Activated T-cell treated with anti-CD3 and anti-CD28 coated beads, Interleukin-2, amount 50 U/mL, for 72 hours (primary cell): ENCODE measurements at regions not wholly inside any gene's neighbourhood (a gene's known extent, or its start where the extent isn't known, plus 50 kb on each side); places are given as distances from the start of the nearest gene placed in this dataset.

ENCODE experiments used
- ATAC-seq, 2 donors: fragments of 150-1000 bp; cut with Tn5 transposase; replicated peaks in 1 of 2; 2 replicates each; pipeline ENCODE4 v1.10.0; 2021; ENCODE audit warnings: moderate library complexity in 2 of 2, mild to moderate bottlenecking in 1 of 2
- DNase-seq, 2 donors: peaks; one replicate each; pipeline ENCODE4 v3.0.0; 2021 to 2022; ENCODE audit warnings: mixed read lengths in 1 of 2
- H3K27ac Mint-ChIP-seq: one replicate; pipeline ENCODE4 v1.8.0; 2022; ENCODE audit warnings: mild to moderate bottlenecking, moderate library complexity, mixed read lengths
- H3K27me3 Mint-ChIP-seq: one replicate; pipeline ENCODE4 v1.8.0; 2022; ENCODE audit warnings: low read depth, mixed read lengths
- H3K36me3 Mint-ChIP-seq, 2 donors: one replicate each; pipeline ENCODE4 v1.8.0; 2022; ENCODE audit warnings: mixed read lengths in 2 of 2, mild to moderate bottlenecking in 1 of 2; ENCODE audit not compliant: insufficient read depth in 2 of 2
- H3K4me1 Mint-ChIP-seq: one replicate; pipeline ENCODE4 v1.8.0; 2022; ENCODE audit warnings: low read depth, mixed read lengths
- H3K4me3 Mint-ChIP-seq, 2 donors: one replicate each; pipeline ENCODE4 v1.8.0; 2022; ENCODE audit warnings: mild to moderate bottlenecking in 2 of 2, mixed read lengths in 2 of 2, moderate library complexity in 2 of 2
- H3K9me3 Mint-ChIP-seq, 2 donors: one replicate each; pipeline ENCODE4 v1.8.0; 2022; ENCODE audit warnings: mixed read lengths in 2 of 2

- no peak overlapping the region for H3K4me3 Mint-ChIP-seq
- H3K27ac Mint-ChIP-seq, result no peak overlapping the region
- H3K36me3 Mint-ChIP-seq, result peaks cover 0 to 2% of the 10 kb centered on the region in 2 donors
- ATAC-seq (no peak), DNase-seq (no peak)
- no peaks in the 10 kb centered on the region for H3K27me3 Mint-ChIP-seq
- peaks cover 2% of the 10 kb centered on the region in 2 donors for H3K9me3 Mint-ChIP-seq
- H3K4me1 Mint-ChIP-seq, result no peaks in the 10 kb centered on the region
These were observed 290.2 kb upstream of the VCX start for GRCh38 chrX:7552760-7553159.

GRCh38 chrX:7546551-7547080 is 296.4 kb upstream of the VCX start:
- H3K27ac Mint-ChIP-seq, result no peak overlapping the region
- no peaks in the 10 kb centered on the region for H3K27me3 Mint-ChIP-seq
- DNase-seq (no peak), ATAC-seq (no peak)
- no peak overlapping the region for H3K4me3 Mint-ChIP-seq
- peaks cover 2 to 7% of the 10 kb centered on the region in 2 donors for H3K9me3 Mint-ChIP-seq
- no peaks in the 10 kb centered on the region for H3K36me3 Mint-ChIP-seq
- H3K4me1 Mint-ChIP-seq, result no peaks in the 10 kb centered on the region

- H3K36me3 Mint-ChIP-seq, result no peaks in the 10 kb centered on the region
- no peak overlapping the region for H3K4me3 Mint-ChIP-seq
- peaks cover 2 to 7% of the 10 kb centered on the region in 2 donors for H3K9me3 Mint-ChIP-seq
- H3K4me1 Mint-ChIP-seq, result no peaks in the 10 kb centered on the region
- H3K27me3 Mint-ChIP-seq, result no peaks in the 10 kb centered on the region
- DNase-seq, result no peak
- no peak for ATAC-seq
- no peak overlapping the region for H3K27ac Mint-ChIP-seq
These were observed 297.4 kb upstream of the VCX start for GRCh38 chrX:7545564-7545963.

GRCh38 chrX:7542587-7543380 is 300.2 kb upstream of the VCX start:
- H3K27ac Mint-ChIP-seq, result no peak overlapping the region
- no peak overlapping the region for H3K4me3 Mint-ChIP-seq
- H3K36me3 Mint-ChIP-seq, result no peaks in the 10 kb centered on the region
- ATAC-seq (no peak), DNase-seq (no peak)
- peaks cover 2 to 15% of the 10 kb centered on the region in 2 donors for H3K9me3 Mint-ChIP-seq
- no peaks in the 10 kb centered on the region for H3K27me3 Mint-ChIP-seq
- no peaks in the 10 kb centered on the region for H3K4me1 Mint-ChIP-seq

- Mint-ChIP-seq H3K4me3 (no peak overlapping the region), H3K27ac (no peak overlapping the region), H3K27me3 (peaks cover 6% of the 10 kb centered on the region), H3K9me3 (peaks cover 2 to 13% of the 10 kb centered on the region in 2 donors), H3K36me3 (peaks cover 2 to 5% of the 10 kb centered on the region in 2 donors), H3K4me1 (no peaks in the 10 kb centered on the region)
- no peak for DNase-seq
- no peak for ATAC-seq
These were observed 320.1 kb upstream of the VCX start for GRCh38 chrX:7522860-7523259.

- DNase-seq (no peak), ATAC-seq (no peak)
- Mint-ChIP-seq H3K36me3 (no peaks in the 10 kb centered on the region), H3K27me3 (peaks cover 3% of the 10 kb centered on the region), H3K27ac (no peak overlapping the region), H3K4me3 (no peak overlapping the region), H3K9me3 (peaks cover 10 to 12% of the 10 kb centered on the region in 2 donors), H3K4me1 (no peaks in the 10 kb centered on the region)
These were observed 327.1 kb upstream of the VCX start for GRCh38 chrX:7515681-7516413.

- H3K9me3 Mint-ChIP-seq, result peaks cover 10% of the 10 kb centered on the region in 2 donors
- no peak overlapping the region for H3K27ac Mint-ChIP-seq
- no peaks in the 10 kb centered on the region for H3K36me3 Mint-ChIP-seq
- no peaks in the 10 kb centered on the region for H3K27me3 Mint-ChIP-seq
- no peak for DNase-seq
- no peak overlapping the region for H3K4me3 Mint-ChIP-seq
- no peak for ATAC-seq
- no peaks in the 10 kb centered on the region for H3K4me1 Mint-ChIP-seq
These were observed 327.9 kb upstream of the VCX start for GRCh38 chrX:7514871-7515599.

- no peak overlapping the region for H3K4me3 Mint-ChIP-seq
- H3K9me3 Mint-ChIP-seq, result peaks cover 10% of the 10 kb centered on the region in 2 donors
- DNase-seq, result no peak
- H3K27ac Mint-ChIP-seq, result no peak overlapping the region
- no peaks in the 10 kb centered on the region for H3K4me1 Mint-ChIP-seq
- ATAC-seq, result no peak
- H3K27me3 Mint-ChIP-seq, result no peaks in the 10 kb centered on the region
- H3K36me3 Mint-ChIP-seq, result no peaks in the 10 kb centered on the region
These were observed 330.1 kb upstream of the VCX start for GRCh38 chrX:7512845-7513244.

- ATAC-seq, result no peak
- Mint-ChIP-seq H3K4me3 (no peak overlapping the region), H3K27ac (no peak overlapping the region), H3K27me3 (no peaks in the 10 kb centered on the region), H3K4me1 (no peaks in the 10 kb centered on the region), H3K9me3 (peaks cover 9% of the 10 kb centered on the region in 2 donors), H3K36me3 (no peaks in the 10 kb centered on the region)
- no peak for DNase-seq
These were observed 339.7 kb upstream of the VCX start for GRCh38 chrX:7503251-7503650.

- no peak for ATAC-seq
- Mint-ChIP-seq H3K4me1 (no peaks in the 10 kb centered on the region), H3K27me3 (no peaks in the 10 kb centered on the region), H3K36me3 (no peaks in the 10 kb centered on the region), H3K9me3 (peaks cover 6% of the 10 kb centered on the region in 2 donors), H3K4me3 (no peak overlapping the region), H3K27ac (no peak overlapping the region)
- DNase-seq, result no peak
These were observed 342.6 kb upstream of the VCX start for GRCh38 chrX:7500386-7500785.

GRCh38 chrX:7486505-7486904 is 338.6 kb upstream of the PUDP start:
- Mint-ChIP-seq H3K9me3 (peaks cover 2 to 6% of the 10 kb centered on the region in 2 donors), H3K27me3 (no peaks in the 10 kb centered on the region)
- ATAC-seq, result no peak

GRCh38 chrX:7485061-7485460 is 337.1 kb upstream of the PUDP start:
- no peaks in the 10 kb centered on the region for H3K27me3 Mint-ChIP-seq
- no peaks in the 10 kb centered on the region for H3K36me3 Mint-ChIP-seq
- H3K4me3 Mint-ChIP-seq, result no peak overlapping the region
- no peak overlapping the region for H3K27ac Mint-ChIP-seq
- ATAC-seq, result no peak
- H3K4me1 Mint-ChIP-seq, result no peaks in the 10 kb centered on the region
- peaks cover 2 to 6% of the 10 kb centered on the region in 2 donors for H3K9me3 Mint-ChIP-seq
- no peak for DNase-seq

More at GRCh38 chrX:7486505-7486904, 338.6 kb upstream of the PUDP start:
- no peaks in the 10 kb centered on the region for H3K4me1 Mint-ChIP-seq
- no peaks in the 10 kb centered on the region for H3K36me3 Mint-ChIP-seq
- H3K4me3 Mint-ChIP-seq, result no peak overlapping the region
- DNase-seq, result no peak
- H3K27ac Mint-ChIP-seq, result no peak overlapping the region

GRCh38 chrX:7480721-7481120 is 332.8 kb upstream of the PUDP start:
- Mint-ChIP-seq H3K9me3 (peaks cover 4 to 5% of the 10 kb centered on the region in 2 donors), H3K4me1 (no peaks in the 10 kb centered on the region), H3K27ac (no peak overlapping the region), H3K4me3 (no peak overlapping the region), H3K27me3 (no peaks in the 10 kb centered on the region), H3K36me3 (no peaks in the 10 kb centered on the region)
- no peak for DNase-seq
- no peak for ATAC-seq
